CD4-positive, CD25-positive, alpha-beta regulatory T cell (primary cell): ENCODE measurements at regions not wholly inside any gene's neighbourhood (a gene's known extent, or its start where the extent isn't known, plus 50 kb on each side); places are given as distances from the start of the nearest gene placed in this dataset.
"Not testable (repeated sequence)": the region's sequence is repeated elsewhere in the genome, so short reads cannot be mapped to it uniquely, and the experiment has no call there.

Source experiments
- ATAC-seq, 2 donors: fragments of 150-1000 bp; cut with Tn5 transposase; one replicate each; pipeline ENCODE4 v1.10.0; 2021; ENCODE audit warnings: low read depth in 2 of 2, moderate number of reproducible peaks in 2 of 2, moderate library complexity in 1 of 2
- DNase-seq, 3 donors: peaks; one replicate each; pipeline versions ENCODE4 v3.0.0 to v3.0.0-alpha.2; 2012 to 2022; ENCODE audit warnings: mixed read lengths in 1 of 3
- H3K27ac ChIP-seq: one replicate; pipeline ENCODE4 v1.7.0; 2013; ENCODE audit warnings: mild to moderate bottlenecking, low read length; ENCODE audit not compliant: insufficient read depth, poor library complexity, severe bottlenecking
- H3K27me3 ChIP-seq: one replicate; pipeline ENCODE4 v1.7.0; 2013; ENCODE audit warnings: low read length; ENCODE audit not compliant: control insufficient read depth, insufficient read depth
- H3K36me3 ChIP-seq: one replicate; pipeline ENCODE4 v1.7.0; 2013; ENCODE audit warnings: mild to moderate bottlenecking, low read length, moderate library complexity; ENCODE audit not compliant: control insufficient read depth, insufficient read depth
- H3K4me1 ChIP-seq: 2 replicates; pipeline ENCODE4 v1.7.0; 2013; ENCODE audit warnings: mild to moderate bottlenecking, low read length; ENCODE audit not compliant: insufficient read depth, control insufficient read depth, poor library complexity, severe bottlenecking
- H3K4me3 ChIP-seq: one replicate; pipeline ENCODE4 v1.7.0; 2013; ENCODE audit warnings: low read depth, mild to moderate bottlenecking, low read length, moderate library complexity
- H3K9me3 ChIP-seq, 2 experiments: 1 replicate in 1 of 2; 2 replicates in 1 of 2; pipeline ENCODE4 v1.7.0; 2013; ENCODE audit warnings: low read length in 2 of 2, mild to moderate bottlenecking in 1 of 2, moderate library complexity in 1 of 2; ENCODE audit not compliant: control insufficient read depth in 2 of 2
- H3K27ac Mint-ChIP-seq, 3 donors: one replicate each; pipeline ENCODE4 v1.8.0; 2020 to 2022; ENCODE audit warnings: mild to moderate bottlenecking in 3 of 3, mixed read lengths in 3 of 3, moderate library complexity in 2 of 3
- H3K27me3 Mint-ChIP-seq: one replicate; pipeline ENCODE4 v1.8.0; 2022; ENCODE audit warnings: mild to moderate bottlenecking, mixed read lengths
- H3K36me3 Mint-ChIP-seq: one replicate; pipeline ENCODE4 v1.8.0; 2020; ENCODE audit warnings: mixed read lengths
- H3K4me1 Mint-ChIP-seq, 4 donors: one replicate each; pipeline ENCODE4 v1.8.0; 2020 to 2022; ENCODE audit warnings: mixed read lengths in 4 of 4, mild to moderate bottlenecking in 1 of 4
- H3K4me3 Mint-ChIP-seq, 4 donors: one replicate each; pipeline ENCODE4 v1.8.0; 2020 to 2022; ENCODE audit warnings: mild to moderate bottlenecking in 4 of 4, mixed read lengths in 4 of 4, moderate library complexity in 3 of 4
- H3K9me3 Mint-ChIP-seq, 7 donors: one replicate each; pipeline ENCODE4 v1.8.0; 2020 to 2022; ENCODE audit warnings: mixed read lengths in 7 of 7, mild to moderate bottlenecking in 3 of 7, moderate library complexity in 2 of 7

- no peaks in the 10 kb centered on the region for H3K9me3 ChIP-seq
- no peaks in the 10 kb centered on the region for H3K27me3 ChIP-seq
- H3K27ac Mint-ChIP-seq: no peak overlapping the region
- no peaks in the 10 kb centered on the region for H3K4me1 ChIP-seq
- ATAC-seq (no peak), DNase-seq (no peak)
- H3K36me3 Mint-ChIP-seq: no peaks in the 10 kb centered on the region
- no peak overlapping the region for H3K4me3 ChIP-seq
- H3K27ac ChIP-seq: no peak overlapping the region
- no peaks in the 10 kb centered on the region for H3K27me3 Mint-ChIP-seq
- no peaks in the 10 kb centered on the region for H3K4me1 Mint-ChIP-seq
- H3K4me3 Mint-ChIP-seq: no peak overlapping the region
- no peaks in the 10 kb centered on the region for H3K36me3 ChIP-seq
- peaks cover 0 to 19% (median 4%) of the 10 kb centered on the region in 7 donors for H3K9me3 Mint-ChIP-seq
Measured at GRCh38 chr1:191739544-191739943, 418.7 kb upstream of the RGS18 start.

- peaks cover 0 to 19% (median 7%) of the 10 kb centered on the region in 7 donors for H3K9me3 Mint-ChIP-seq
- peaks cover 0 to 4% of the 10 kb centered on the region in 2 experiments for H3K9me3 ChIP-seq
- DNase-seq: no peak
- H3K27me3 ChIP-seq: no peaks in the 10 kb centered on the region
- H3K4me1 Mint-ChIP-seq: no peaks in the 10 kb centered on the region
- no peak overlapping the region for H3K4me3 ChIP-seq
- no peaks in the 10 kb centered on the region for H3K4me1 ChIP-seq
- H3K36me3 ChIP-seq: no peaks in the 10 kb centered on the region
- no peak overlapping the region for H3K27ac ChIP-seq
- no peaks in the 10 kb centered on the region for H3K36me3 Mint-ChIP-seq
- no peak overlapping the region for H3K4me3 Mint-ChIP-seq
- H3K27ac Mint-ChIP-seq: no peak overlapping the region
- no peaks in the 10 kb centered on the region for H3K27me3 Mint-ChIP-seq
- ATAC-seq: no peak
Measured at GRCh38 chr1:191752342-191752741, 405.9 kb upstream of the RGS18 start.

- H3K4me1 Mint-ChIP-seq: no peaks in the 10 kb centered on the region
- H3K27ac Mint-ChIP-seq: no peak overlapping the region
- ATAC-seq (no peak), DNase-seq (no peak)
- H3K27me3 Mint-ChIP-seq: no peaks in the 10 kb centered on the region
- no peaks in the 10 kb centered on the region for H3K36me3 Mint-ChIP-seq
- no peak overlapping the region for H3K4me3 ChIP-seq
- no peak overlapping the region for H3K4me3 Mint-ChIP-seq
- peaks cover 0 to 8% (median under 1%) of the 10 kb centered on the region in 7 donors for H3K9me3 Mint-ChIP-seq
- no peaks in the 10 kb centered on the region for H3K36me3 ChIP-seq
- no peaks in the 10 kb centered on the region for H3K4me1 ChIP-seq
- peaks cover 0 to 2% of the 10 kb centered on the region in 2 experiments for H3K9me3 ChIP-seq
- no peak overlapping the region for H3K27ac ChIP-seq
- H3K27me3 ChIP-seq: no peaks in the 10 kb centered on the region
Measured at GRCh38 chr1:191760016-191760415, 398.2 kb upstream of the RGS18 start.

- H3K9me3 ChIP-seq: no peaks in the 10 kb centered on the region
- DNase-seq (no peak), ATAC-seq (no peak)
- Mint-ChIP-seq H3K27me3 (no peaks in the 10 kb centered on the region), H3K27ac (no peak overlapping the region), H3K4me3 (no peak overlapping the region), H3K4me1 (no peaks in the 10 kb centered on the region), H3K36me3 (no peaks in the 10 kb centered on the region), H3K9me3 (peaks cover 1 to 14% (median 3%) of the 10 kb centered on the region in 7 donors)
- H3K36me3 ChIP-seq: no peaks in the 10 kb centered on the region
- H3K4me1 ChIP-seq: no peaks in the 10 kb centered on the region
- H3K27me3 ChIP-seq: no peaks in the 10 kb centered on the region
- H3K4me3 ChIP-seq: no peak overlapping the region
- no peak overlapping the region for H3K27ac ChIP-seq
Measured at GRCh38 chr1:191788551-191788950, 369.7 kb upstream of the RGS18 start.

GRCh38 chr1:191798178-191798577, 360.1 kb upstream of the RGS18 start:
- Histone ChIP-seq H3K9me3 (no peaks in the 10 kb centered on the region), H3K4me1 (no peaks in the 10 kb centered on the region), H3K4me3 (no peak overlapping the region), H3K36me3 (no peaks in the 10 kb centered on the region), H3K27me3 (no peaks in the 10 kb centered on the region), H3K27ac (no peak overlapping the region)
- ATAC-seq: no peak
- H3K27ac Mint-ChIP-seq: no peak overlapping the region
- no peaks in the 10 kb centered on the region for H3K4me1 Mint-ChIP-seq
- DNase-seq: no peak
- peaks cover 0 to 5% (median 0%) of the 10 kb centered on the region in 7 donors for H3K9me3 Mint-ChIP-seq
- H3K36me3 Mint-ChIP-seq: no peaks in the 10 kb centered on the region
- H3K27me3 Mint-ChIP-seq: no peaks in the 10 kb centered on the region
- no peak overlapping the region for H3K4me3 Mint-ChIP-seq

- no peak overlapping the region for H3K27ac Mint-ChIP-seq
- H3K36me3 Mint-ChIP-seq: no peaks in the 10 kb centered on the region
- ATAC-seq (no peak), DNase-seq (no peak)
- Histone ChIP-seq H3K27ac (no peak overlapping the region), H3K4me3 (no peak overlapping the region), H3K4me1 (no peaks in the 10 kb centered on the region), H3K36me3 (no peaks in the 10 kb centered on the region), H3K9me3 (no peaks in the 10 kb centered on the region), H3K27me3 (no peaks in the 10 kb centered on the region)
- H3K27me3 Mint-ChIP-seq: no peaks in the 10 kb centered on the region
- peaks cover 0 to 11% (median 2%) of the 10 kb centered on the region in 7 donors for H3K9me3 Mint-ChIP-seq
- no peak overlapping the region for H3K4me3 Mint-ChIP-seq
- H3K4me1 Mint-ChIP-seq: no peaks in the 10 kb centered on the region
Measured at GRCh38 chr1:191804311-191804710, 354.0 kb upstream of the RGS18 start.

- H3K27ac Mint-ChIP-seq, DNase-seq, H3K27me3 Mint-ChIP-seq, H3K9me3 ChIP-seq, H3K4me1 ChIP-seq, H3K4me3 ChIP-seq, H3K27me3 ChIP-seq, H3K4me3 Mint-ChIP-seq, H3K36me3 Mint-ChIP-seq, H3K4me1 Mint-ChIP-seq, ATAC-seq, H3K27ac ChIP-seq, H3K36me3 ChIP-seq: not testable (repeated sequence)
- H3K9me3 Mint-ChIP-seq: peaks cover 0 to 14% (median 6%) of the 10 kb centered on the region in 7 donors
Measured at GRCh38 chr1:191813593-191813992, 344.7 kb upstream of the RGS18 start.

GRCh38 chr1:191818198-191818597, 340.1 kb upstream of the RGS18 start:
- no peak for ATAC-seq

More at GRCh38 chr1:191818198-191818597, 340.1 kb upstream of the RGS18 start:
- Histone ChIP-seq H3K27ac (no peak overlapping the region), H3K4me3 (no peak overlapping the region), H3K27me3 (no peaks in the 10 kb centered on the region), H3K9me3 (peaks cover 0 to 3% of the 10 kb centered on the region in 2 experiments), H3K36me3 (no peaks in the 10 kb centered on the region), H3K4me1 (no peaks in the 10 kb centered on the region)
- Mint-ChIP-seq H3K27ac (no peak overlapping the region), H3K4me1 (no peaks in the 10 kb centered on the region), H3K36me3 (no peaks in the 10 kb centered on the region), H3K9me3 (peaks cover 1 to 14% (median 6%) of the 10 kb centered on the region in 7 donors), H3K27me3 (no peaks in the 10 kb centered on the region), H3K4me3 (no peak overlapping the region)
- no peak for DNase-seq
